Muscle of back (tissue), 3 donors: ENCODE measurements at regions not wholly inside any gene's neighbourhood (a gene's known extent, or its start where the extent isn't known, plus 50 kb on each side); places are given as distances from the start of the nearest gene placed in this dataset.

Experiments
- DNase-seq, 3 donors: peaks; one replicate each; pipeline versions ENCODE4 v3.0.0 to v3.0.0-alpha.2; 2013

- DNase-seq = no peak
Observed at GRCh38 chr16:85254051-85254450, 141.8 kb upstream of the CIBAR2 start.

DNA sequence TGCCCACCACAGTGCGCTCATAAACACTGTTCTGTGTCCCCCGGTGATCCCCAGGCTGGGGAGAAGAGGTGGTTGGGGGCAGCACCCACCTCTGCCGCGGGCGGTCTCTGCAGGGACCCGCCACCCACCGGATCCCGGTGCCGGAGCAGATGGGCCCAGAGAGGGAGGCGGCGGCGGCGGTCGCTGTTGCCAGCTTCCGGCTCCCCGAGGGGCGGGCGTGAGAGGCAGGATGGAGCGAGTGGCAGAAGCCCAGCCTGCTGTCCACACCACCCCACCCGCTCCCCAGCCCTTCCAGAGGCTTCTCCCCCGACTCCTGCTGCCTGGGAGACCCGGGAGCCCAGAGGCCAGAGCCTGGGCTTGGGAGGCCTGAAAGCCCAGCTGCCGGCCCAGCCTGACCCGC is 142.6 kb upstream of the CIBAR2 start:
- no peak for DNase-seq

DNA sequence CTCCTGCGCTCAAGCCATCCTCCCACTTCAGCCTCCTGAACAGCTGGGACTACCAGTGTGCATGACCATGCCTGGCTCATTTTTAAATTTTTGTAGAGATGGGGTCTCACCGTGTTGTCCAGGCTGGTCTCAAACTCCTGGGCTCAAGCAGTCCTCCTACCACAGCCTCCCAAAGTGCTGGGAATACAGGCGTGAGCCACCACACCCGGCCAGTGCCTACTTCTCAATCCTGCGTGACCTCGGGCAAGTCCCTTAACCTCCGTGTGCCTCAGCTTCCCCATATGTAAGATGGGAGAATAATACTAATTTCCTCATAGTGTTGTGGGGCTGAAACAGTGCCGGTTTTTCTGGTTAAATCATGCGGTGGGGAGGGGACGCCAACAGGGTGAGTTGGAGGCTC is 143.5 kb upstream of the CIBAR2 start:
- DNase-seq = no peak

- DNase-seq = no peak
Observed at GRCh38 chr16:85256190-85256739, 144.0 kb upstream of the CIBAR2 start.

- no peak for DNase-seq
Observed at GRCh38 chr16:85257483-85257882, 145.2 kb upstream of the CIBAR2 start.

- no peak for DNase-seq
Observed at GRCh38 chr16:85258166-85258565, 145.9 kb upstream of the CIBAR2 start.

GRCh38 chr16:85258629-85259028 is 146.4 kb upstream of the CIBAR2 start:
- DNase-seq = no peak

DNA sequence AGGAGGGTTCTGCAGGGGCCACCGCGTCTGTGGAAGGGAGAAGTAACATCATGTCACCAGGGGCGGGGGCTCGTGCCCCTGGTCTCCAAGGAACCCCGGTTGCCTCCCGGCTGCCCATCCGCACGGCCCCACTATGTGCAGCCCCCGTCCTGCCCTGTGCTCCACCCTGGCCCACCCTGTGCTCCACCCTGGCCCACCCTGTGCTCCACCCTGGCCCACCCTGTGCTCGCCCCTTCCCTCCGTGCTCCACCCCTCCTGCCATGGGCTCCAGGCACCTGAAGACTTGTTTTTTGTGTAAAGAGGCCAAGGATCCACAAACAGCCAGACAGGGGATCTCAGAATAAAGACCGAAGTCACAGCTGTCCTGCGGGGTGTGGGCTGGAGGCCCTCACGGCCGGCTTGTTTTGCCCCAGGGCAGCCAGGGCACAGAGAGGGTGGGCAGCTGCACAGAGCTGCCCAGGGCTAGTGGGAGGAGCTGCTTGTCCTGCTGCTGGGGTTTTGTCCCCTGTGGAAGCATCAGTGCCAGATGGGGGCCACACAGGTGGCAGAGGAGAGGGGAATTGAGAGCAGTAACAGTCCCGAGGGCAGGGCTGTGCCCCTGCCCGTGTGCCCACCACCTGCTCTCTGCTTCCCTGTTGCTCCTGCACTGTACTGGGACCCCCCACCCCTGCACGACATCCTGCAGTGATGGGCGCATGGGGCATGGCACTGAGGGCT is 147.0 kb upstream of the CIBAR2 start:
- no peak for DNase-seq

DNA sequence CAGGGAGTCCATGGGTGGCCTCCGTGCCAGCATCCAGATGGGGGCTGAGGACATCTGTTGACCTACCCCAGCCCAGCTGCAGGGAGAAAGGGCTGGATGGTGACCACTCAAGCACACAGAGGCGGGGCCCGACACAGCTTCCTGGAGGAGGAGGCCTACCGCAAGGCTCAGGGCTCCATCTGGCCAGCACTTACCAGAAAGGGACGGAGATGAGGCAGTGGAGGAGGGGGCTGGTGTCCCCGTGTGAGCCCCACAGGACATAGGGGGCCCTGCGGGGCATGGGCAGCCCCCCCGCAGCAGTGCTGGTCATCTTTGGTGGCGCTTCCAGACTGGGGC is 147.5 kb upstream of the CIBAR2 start:
- no peak for DNase-seq

DNA sequence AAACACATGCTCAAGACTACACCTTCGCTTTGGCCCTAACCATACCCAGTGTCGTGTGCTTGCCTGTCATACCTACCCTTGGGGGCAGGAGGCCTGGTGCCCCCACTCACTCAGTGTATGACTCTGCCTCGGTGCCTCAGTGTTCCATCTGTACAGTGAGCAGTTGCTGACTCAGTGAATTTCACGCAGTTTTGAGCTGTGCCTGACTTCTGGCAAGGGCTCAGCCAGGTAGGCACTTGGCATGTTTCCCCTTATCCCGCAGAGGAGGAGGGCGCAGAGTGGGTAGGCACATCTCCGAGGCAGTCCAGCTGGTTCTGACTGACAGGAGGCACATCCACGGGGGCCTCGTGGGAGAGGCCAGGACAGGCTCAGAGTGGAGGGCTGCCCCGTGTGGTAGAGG is 148.9 kb upstream of the CIBAR2 start:
- DNase-seq = no peak

DNA sequence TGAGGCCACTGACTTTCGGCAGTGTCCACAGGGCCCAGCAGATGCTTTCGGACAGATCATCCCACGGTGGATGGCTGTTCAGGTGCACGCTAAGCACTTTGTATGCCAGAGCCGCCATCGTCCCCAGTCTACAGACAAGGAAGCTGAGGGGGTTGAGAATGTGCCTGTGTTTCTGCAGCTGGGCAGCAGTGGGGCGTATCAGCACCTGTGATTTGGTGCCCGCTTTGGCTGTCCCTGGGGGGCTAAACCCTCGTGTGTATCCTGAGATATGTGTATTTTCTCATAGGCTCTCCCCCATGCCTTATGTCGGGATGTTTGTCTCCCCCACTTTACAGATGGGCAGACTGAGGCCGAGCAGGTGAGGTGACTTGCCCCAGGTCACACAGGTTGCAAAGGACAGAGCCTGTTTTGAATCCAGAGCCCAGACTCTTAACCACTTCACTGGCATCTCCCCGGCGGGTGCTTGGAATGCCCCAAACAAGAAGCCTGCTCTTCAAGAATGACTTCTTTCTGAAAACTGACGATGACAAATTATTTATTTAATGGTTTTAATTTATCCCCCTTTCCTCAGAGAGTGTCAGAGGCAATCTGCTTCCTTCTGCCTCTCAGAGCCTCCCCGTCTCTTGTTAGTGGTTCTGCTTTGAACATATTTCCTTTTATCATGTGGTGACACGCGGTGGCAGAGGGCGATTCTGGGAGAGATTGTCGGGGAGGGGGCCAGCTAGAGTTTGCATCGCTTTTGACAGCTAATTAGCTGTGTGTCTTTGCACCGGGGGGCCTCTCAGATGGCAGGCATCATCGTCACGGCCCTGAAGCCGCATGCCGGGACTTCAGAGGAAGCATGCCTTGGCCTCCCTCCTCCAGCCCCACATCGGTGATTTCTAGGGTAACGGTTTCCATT is 149.6 kb upstream of the CIBAR2 start:
- DNase-seq = no peak

DNA sequence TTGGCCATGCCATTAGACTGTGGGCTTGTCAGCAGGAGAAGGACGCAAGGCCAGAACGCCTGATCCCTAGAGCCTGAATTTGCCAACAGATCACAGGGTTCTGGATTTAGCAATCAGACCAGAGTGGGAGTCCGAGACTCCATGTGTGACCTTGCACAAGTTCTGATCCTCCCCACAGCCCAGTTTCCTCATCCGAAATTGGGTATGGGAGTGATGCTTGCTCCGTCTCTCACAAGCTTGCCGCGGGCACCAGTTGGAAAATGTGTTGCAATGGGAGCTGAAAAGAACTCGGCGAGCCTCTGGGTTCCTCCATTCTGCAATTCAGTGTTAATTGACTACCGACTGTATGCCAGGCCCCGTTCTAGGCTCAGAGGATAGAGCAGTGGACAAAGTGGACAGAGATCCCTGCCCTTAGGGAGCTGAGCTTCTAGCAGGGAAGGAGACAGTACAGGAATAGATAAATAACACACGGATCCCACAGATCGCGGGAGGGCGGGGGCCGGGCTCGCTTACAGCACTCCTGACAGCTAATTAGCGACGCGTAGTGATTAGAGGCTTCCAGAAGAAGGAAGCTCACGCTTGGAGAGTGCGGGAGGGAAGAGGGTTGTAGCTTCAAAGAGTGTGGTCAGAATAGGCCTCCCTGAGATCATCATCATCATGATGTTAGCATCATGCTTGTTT is 150.4 kb upstream of the CIBAR2 start:
- DNase-seq = no peak

DNA sequence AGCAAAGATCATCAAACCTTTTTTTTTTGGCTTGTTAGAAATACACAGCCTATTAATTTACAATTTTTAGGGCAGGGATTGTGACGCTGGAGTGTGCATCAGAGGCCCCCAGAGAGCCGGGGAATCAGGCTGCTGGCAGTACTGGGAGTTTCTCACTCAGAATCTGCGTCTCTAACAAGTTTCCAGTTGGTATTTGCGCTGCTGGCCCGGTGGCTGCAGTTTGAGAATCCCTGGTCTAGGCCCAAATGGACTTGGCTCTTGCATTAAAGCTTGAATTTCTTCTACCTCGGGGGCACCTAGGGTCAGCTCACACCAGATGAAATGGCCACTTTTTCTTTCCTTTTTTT is 150.9 kb upstream of the CIBAR2 start:
- DNase-seq = no peak

DNA sequence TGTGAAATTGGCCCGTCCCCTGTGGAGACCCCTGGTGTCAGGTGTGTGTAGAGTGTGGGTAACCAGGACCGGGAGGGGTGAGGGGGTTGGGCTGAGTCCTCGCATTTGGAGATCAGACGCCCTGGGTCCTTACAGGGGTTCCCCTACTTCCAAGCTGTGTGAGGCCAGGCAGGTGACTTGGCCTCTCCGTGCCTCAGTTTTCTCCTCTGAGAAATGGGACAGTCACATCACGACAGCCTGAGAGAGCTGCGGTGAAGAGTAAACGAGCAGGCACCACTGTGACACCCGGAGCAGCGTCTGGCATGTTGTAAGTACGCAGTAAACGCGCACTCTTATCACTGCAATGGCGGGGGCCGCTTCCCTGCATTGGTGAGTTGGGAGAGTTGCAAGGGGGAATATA is 152.5 kb upstream of the CIBAR2 start:
- no peak for DNase-seq

- no peak for DNase-seq
Observed at GRCh38 chr16:85265161-85265784, 153.0 kb upstream of the CIBAR2 start.

DNA sequence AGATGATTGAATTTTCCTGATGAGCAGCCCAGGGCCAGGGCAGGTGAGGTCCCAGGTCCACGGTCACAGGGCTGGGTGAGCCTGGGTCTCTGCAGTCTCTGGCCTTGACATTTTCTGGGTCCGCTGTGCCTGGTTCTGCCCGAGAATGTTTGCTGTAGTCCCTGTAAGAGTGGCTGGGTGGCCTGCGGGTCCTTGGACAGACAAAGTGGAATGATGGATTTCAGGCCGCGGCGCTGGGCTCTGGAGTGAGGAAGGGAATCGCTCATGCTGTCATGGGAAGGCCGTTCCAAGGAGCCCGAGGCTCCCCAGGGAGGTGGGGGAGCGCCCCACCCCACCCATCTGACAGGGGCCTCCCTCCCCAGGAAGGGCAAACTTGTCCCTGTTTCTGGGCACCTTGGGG is 153.5 kb upstream of the CIBAR2 start:
- no peak for DNase-seq

- DNase-seq = no peak
Observed at GRCh38 chr16:85266857-85267256, 154.6 kb upstream of the CIBAR2 start.

- DNase-seq = no peak
Observed at GRCh38 chr16:85267414-85267945, 155.2 kb upstream of the CIBAR2 start.

GRCh38 chr16:85269165-85269564 is 156.9 kb upstream of the CIBAR2 start:
- no peak for DNase-seq

GRCh38 chr16:85270374-85270773 is 158.1 kb upstream of the CIBAR2 start:
- no peak for DNase-seq

DNA sequence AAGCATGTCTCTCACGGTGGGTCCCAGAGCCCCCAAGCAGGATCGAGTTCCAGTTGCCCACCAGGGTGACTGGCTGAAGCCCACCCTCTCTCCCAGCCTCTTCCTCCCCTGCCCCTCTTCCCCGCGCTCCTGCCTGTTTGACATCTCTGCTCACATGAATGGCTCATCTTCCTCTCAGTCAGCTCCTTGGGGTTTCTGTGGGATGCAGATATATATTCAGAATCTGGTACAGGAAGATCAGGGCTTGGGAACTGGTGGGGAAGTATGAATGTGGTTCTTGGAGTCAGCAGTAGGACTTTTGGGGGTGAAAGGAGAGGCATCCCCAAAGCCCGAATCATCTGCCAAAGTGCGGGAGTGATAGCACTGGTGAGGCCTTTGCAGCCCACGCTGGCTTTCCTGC is 158.9 kb upstream of the CIBAR2 start:
- DNase-seq = no peak

- DNase-seq = no peak
Observed at GRCh38 chr16:85273293-85273692, 161.0 kb upstream of the CIBAR2 start.
